Fibroblast of skin of right quadriceps (primary cell): ENCODE measurements at regions not wholly inside any gene's neighbourhood (a gene's known extent, or its start where the extent isn't known, plus 50 kb on each side); places are given as distances from the start of the nearest gene placed in this dataset.

ENCODE experiments used
- DNase-seq: peaks from one replicate; pipeline ENCODE4 v3.0.0-alpha.2; 2013

GRCh38 chr4:25531272-25531671 is 124.4 kb upstream of the SLC34A2 start:
- no peak for DNase-seq

- no peak for DNase-seq
Observed at GRCh38 chr4:25532591-25532990, 123.1 kb upstream of the SLC34A2 start.

GRCh38 chr4:25533256-25533655 is 122.4 kb upstream of the SLC34A2 start:
- DNase-seq = no peak

GRCh38 chr4:25535278-25535677 is 120.4 kb upstream of the SLC34A2 start:
- DNase-seq = no peak

GRCh38 chr4:25535701-25536473 is 119.8 kb upstream of the SLC34A2 start:
- no peak for DNase-seq

GRCh38 chr4:25536564-25537320 is 118.9 kb upstream of the SLC34A2 start:
- no peak for DNase-seq

GRCh38 chr4:25538430-25538829 is 117.2 kb upstream of the SLC34A2 start:
- no peak for DNase-seq

GRCh38 chr4:25539241-25539640 is 116.4 kb upstream of the SLC34A2 start:
- no peak for DNase-seq

- DNase-seq = no peak
Observed at GRCh38 chr4:25540734-25541133, 114.9 kb upstream of the SLC34A2 start.

GRCh38 chr4:25547343-25547742 is 108.3 kb upstream of the SLC34A2 start:
- DNase-seq = no peak

- no peak for DNase-seq
Observed at GRCh38 chr4:25549413-25549812, 106.2 kb upstream of the SLC34A2 start.

- DNase-seq = no peak
Observed at GRCh38 chr4:25550376-25551030, 105.1 kb upstream of the SLC34A2 start.

- DNase-seq = no peak
Observed at GRCh38 chr4:25551605-25552004, 104.0 kb upstream of the SLC34A2 start.

- no peak for DNase-seq
Observed at GRCh38 chr4:25552580-25553271, 102.9 kb upstream of the SLC34A2 start.

- no peak for DNase-seq
Observed at GRCh38 chr4:25559508-25559907, 96.1 kb upstream of the SLC34A2 start.

GRCh38 chr4:25560605-25561004 is 95.0 kb upstream of the SLC34A2 start:
- no peak for DNase-seq

- no peak for DNase-seq
Observed at GRCh38 chr4:25563071-25563564, 92.5 kb upstream of the SLC34A2 start.

- DNase-seq = no peak
Observed at GRCh38 chr4:25564836-25565235, 90.8 kb upstream of the SLC34A2 start.

- DNase-seq = no peak
Observed at GRCh38 chr4:25567253-25567652, 88.4 kb upstream of the SLC34A2 start.

- DNase-seq = no peak
Observed at GRCh38 chr4:25569716-25570115, 85.9 kb upstream of the SLC34A2 start.

GRCh38 chr4:25575611-25576010 is 80.0 kb upstream of the SLC34A2 start:
- DNase-seq = no peak

- DNase-seq = no peak
Observed at GRCh38 chr4:25578432-25578831, 77.2 kb upstream of the SLC34A2 start.
